ENCODE measurements at regions not wholly inside any gene's neighbourhood (a gene's known extent, or its start where the extent isn't known, plus 50 kb on each side); places are given as distances from the start of the nearest gene placed in this dataset.
A peak's percentile ranks its signal among the peaks of the same experiment; 100 is the strongest.

DNA sequence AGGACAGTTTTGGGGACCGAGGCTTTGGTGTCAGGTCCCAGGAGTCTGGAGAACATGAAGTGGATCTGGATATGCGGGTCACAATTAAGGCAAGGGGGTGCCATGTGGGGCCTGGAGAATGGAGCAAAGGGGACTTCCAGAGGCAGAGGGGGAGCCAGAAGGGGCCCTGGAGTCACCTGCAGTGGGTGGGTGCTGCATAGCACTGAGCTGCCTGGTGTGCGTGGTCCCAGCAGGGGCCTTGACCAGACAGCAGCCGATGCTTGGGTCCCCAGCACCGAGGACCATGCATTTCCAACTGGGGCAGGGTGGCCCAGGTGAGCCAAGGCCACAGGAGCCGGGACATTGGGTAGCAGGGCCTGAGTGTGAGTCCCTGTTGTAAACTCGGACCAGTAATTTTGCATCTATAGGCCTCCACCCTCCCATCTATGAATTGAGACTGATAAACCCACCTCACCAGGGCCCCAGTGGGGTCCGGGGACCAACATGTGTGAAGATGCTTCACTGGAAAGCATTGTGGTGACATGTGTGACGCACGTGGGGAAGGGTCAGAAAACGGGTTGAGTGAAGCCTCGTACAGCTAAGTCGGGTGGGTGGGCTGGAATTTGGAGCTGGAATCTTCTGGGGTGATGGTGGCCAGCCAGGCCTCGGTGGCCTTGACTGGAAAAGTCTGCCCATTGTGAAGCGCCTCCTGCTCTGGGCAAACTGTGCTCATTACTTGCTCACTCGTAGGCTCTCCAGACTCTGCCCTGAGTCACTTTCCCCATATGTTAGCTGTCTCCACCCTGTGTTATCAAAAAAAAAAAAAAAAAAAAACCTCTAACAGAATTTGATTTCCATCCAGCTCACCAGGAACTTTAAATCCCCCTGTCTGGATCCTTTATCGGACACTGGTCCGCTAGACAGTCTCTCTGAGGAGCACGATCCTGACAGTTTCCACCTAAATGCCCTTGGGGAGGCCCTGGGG lies 90.5 kb upstream of the ZNF469 start:
- DNase-seq = no peak

DNA sequence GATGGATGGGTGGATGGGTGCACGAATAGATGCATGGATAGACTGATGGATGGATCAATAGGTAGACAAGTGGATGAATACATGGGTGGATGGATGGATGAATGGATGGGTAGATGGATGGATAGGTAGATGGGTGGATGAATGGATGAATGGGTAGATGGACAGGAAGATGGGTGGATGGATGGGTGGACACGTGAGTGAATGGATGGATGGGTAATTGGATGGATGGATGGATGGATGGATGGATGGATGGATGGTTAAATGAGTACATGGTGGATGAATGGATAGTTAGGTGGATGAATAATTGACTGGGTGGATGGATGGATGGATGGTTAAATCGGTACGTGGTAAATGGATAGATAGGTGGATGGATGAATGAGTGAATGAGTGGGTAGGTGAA lies 89.7 kb upstream of the ZNF469 start:
- no peak for DNase-seq

DNA sequence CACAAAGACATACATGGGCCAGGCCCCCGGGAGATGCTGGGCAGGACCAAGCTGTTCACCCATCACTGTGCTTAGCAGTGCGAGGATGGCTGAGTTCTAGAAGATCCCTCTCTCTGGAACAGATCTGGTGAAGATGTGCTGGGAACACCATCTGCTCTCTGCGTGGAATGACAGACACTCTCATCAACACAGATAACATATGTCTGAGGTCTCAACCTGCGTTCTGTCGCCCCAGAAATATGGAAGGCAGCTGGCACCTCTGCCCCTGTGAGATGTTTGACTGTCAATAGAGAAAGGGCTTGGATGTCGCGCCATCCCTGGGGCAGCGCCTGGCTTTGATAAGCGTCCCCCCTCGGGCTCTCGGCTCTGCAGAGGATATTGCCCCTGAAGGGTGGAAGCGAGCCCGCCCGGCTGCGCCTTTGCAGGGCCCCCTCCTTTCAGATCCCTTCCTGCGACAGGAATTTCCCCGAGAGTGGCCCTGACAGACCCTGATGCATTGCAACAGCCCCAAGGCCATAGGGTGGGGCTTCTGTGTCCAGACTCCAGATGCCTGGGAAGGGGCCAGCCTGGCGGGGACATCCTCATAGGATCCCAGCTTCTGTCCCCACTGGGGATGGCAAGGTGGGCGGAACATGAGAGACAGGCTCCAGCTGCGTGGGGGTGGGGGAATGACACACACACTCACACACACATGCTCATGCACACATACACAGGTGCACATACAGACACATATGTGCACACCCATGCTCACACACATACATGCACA lies 86.9 kb upstream of the ZNF469 start:
- DNase-seq = peak; percentile 71

DNA sequence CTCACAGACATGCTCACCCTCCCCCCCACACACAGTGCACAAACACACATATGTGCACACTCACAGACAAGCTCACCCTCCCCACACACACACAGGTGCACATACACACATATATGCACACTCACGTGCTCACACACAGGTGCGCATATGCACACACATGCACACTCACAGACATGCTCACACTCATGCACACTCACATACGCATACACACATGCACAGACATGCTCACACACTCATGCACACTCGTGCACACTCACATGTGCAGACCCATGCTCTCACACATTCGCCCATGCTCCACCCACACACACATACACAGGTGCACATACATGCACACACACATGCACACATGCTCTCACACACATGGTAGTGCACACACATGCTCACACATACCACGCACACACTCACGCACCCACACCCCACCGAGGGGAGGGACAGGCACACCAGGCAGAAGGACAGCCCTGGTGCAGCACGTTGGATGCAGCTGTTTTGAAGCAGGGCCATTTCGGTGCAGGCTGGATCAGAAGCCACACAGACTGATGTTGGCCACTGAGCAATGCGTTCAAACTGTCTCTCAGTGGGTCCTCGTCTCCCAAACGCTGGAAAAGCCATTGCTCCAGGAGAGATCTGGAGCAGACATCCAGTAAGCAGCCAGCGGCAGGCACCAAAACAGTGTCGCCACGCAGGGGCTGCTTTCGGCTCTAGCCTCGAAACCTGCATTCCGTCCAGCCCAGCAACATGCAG lies 86.2 kb upstream of the ZNF469 start:
- DNase-seq = no peak

DNA sequence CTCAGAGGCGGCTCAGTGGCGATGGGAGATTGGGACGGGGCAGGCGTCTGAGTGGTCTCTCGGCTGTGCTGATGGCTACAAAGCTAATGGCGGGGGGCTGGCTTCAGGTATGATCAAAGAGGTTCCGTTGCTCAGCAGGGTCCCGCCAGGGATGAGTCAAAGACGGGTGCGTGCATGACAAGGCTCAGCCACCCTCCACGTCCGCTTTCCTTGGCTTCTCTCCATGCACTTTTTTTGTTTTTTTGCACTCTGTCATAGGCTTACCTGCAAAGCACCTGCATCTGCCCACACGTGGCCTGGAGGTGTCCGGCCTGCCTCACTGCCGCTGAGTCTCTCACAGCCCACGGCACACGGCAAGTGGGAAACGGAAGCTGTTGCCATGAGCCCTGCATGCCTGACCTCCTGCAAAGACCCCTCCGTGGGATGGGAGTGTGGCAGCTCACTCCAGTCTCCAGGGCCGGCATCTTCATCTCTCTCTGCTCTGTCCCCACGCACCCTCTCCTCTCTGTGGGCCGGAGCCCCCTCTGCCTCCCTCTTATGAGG lies 85.5 kb upstream of the ZNF469 start:
- DNase-seq = no peak

DNA sequence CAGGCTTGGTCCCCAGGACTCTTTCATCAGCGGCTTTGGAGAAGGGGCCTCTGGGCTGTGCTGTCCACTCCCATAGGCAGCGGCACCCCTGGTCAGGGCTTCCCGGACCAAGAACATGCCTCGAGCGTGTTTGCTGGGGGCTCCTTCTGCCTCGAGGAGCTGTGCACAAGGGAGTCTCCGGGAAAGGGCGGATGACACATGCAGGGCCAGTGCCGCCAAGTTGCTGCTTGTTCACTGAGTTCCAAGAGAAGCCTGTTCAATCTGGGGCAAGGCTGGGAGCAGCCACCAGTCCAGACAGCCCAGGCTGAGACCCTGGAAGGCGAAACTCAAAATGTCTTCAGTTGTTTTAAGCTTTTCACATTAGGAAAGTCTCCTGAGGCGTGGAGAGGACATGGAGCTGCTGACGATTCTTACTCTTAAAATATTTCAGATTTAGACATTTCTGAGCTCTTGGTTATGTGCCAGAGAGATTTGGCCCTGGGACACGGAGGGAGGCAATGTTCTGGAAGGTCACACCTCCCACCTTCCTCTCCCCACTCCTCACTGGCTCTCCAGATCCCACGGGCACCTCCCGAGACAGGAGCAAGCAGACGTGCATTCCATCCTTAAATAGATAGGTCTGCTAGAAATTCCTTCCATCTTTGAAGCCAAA lies 84.5 kb upstream of the ZNF469 start:
- no peak for DNase-seq

DNA sequence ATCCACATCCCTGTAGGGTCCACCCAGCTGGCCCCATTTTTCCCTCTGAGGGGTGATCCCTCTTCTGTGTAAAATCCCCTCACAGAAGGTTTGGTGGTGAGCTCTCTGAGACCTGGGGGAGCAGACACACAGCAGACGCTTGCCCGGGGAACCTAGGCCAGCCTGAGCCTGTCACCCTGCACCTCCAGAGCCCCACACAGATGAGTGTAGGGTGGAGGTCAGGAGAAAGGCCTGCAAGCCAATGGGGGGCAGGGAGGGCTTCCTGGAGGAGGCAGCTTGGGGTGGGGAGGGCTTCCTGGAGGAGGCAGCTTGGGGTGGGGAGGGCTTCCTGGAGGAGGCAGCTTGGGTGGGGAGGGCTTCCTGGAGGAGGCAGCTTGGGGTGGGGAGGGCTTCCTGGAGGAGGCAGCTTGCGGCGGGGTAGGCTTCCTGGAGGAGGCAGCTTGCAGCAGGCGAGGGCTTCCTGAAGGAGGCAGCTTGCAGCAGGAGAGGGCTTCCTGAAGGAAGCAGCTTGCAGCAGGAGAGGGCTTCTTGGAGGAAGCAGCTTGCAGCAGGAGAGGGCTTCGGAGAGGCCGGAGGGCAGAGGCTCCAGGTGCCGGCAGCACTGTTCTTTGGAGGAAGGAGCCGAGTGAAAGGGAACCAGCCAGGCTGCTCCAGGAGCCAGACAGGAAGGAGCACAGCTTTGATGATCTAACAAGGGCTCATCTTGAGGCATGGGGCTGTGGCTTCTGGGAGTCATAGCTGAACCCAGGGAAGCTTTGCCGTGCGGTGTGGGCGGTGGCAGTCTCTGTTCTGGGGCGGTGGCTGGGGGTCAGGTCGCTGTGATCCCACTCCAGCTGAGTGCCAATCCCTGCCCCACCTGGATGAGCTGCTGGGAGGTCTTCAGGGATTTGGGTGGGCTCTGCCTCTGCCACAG lies 83.7 kb upstream of the ZNF469 start:
- DNase-seq = no peak

DNA sequence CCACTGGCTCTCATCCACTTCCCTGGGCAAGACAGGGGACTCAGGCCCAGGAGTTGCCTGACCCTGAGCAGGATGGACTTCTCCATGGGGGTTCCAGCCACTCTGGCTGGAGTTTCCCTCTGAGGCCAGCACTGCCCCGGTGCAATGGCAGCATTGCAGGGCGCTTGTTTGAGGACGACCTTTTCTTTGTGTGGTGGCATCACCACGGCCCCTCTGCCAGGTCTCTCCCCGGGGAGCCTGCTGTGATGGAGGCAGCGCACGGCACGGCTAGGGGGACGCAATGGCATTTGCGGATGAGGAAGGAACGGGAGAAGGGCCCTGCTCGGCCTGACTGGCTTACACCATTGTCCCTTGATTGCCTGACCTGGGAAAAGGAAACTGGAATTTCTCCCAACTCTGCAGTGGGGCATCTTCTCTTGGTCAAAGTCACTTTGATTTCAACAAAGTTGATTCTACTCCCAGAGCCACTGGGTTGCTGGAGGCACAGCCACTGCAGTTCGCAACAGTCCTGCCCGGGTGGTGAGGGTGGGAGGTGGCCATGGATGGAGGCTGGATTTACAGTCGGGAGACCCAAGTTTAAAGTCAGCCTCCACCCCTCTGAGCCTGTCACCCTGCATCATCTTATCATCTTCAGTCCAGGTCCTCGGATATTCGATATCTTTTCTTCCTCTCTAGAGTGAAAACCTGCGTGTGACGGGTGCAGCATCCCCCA lies 82.9 kb upstream of the ZNF469 start:
- no peak for DNase-seq

DNA sequence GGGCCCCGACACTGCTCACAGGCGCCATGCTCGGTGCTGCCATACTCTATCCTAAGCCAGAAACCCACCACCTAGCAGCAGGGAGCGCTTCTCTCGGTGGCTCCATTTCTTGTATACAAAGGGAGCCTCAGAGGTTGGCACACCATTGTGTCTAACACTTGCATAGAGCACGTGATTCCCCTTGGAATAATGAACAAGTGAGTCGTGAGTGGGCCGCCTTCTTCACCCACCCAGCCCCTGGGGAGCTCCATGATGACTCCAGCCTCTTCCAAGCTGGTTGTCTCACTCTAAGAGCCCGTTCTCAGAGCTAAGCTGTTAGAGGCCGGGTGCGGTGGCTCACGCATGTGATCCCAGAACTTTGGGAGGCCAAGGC lies 82.3 kb upstream of the ZNF469 start:
- no peak for DNase-seq

DNA sequence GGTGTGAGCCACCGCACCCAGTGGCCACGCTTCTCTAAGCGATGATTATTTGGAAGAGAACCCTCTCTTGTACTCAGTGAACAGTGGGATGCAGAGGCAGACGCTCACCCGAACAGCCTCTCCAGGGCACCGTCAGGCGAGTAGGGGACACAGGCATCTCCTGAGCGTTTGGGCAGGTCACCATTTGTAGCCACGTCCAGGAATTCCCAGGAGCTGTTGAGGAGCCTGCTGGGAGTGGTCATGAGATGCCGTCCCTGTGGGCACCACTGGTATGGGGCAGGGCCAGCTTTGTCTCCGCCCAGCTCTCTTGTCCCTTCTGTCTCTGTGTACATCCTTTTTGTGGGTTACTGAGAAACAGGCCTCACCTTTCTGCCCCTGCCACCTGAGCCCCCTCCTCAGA lies 81.3 kb upstream of the ZNF469 start:
- no peak for DNase-seq

DNA sequence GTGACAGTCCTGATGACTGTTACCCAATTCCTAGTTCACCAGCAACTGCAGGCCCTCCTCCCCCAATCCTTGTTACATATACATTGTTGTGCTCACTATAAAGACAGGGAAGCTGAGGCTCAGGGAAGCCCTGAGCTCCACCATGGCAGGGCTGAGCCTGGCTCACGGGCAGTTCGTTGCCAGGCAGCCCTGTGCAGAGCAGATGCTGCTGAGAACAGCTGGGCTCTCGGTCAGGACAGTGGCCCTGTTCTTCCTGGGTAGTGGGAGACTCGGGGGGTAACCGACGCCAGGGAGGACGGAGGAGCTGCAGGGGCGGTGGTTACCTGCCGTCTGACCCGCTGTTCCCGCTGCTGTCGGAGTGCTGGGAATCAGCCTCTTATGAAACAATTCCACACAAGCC lies 80.9 kb upstream of the ZNF469 start:
- no peak for DNase-seq

DNA sequence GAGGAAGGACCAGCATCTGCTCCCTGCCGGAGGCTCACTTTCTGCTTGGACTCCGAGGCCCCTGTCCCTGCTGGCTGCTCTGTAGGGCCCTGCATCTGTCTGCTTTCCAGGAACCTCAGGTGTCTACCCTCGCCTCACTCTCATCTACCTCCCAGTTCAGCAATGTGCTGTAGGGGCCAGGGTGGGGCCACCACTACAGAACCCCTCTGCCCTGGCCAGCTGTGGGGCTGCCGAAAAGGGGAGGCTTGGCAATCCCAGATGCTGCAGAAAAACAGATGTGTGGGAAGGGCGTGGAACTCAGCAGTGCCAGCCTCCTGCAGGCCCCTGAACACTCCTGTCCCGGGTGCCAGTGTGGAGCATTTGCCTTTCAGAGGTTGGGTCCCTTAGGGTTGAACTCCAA lies 80.1 kb upstream of the ZNF469 start:
- DNase-seq = no peak

DNA sequence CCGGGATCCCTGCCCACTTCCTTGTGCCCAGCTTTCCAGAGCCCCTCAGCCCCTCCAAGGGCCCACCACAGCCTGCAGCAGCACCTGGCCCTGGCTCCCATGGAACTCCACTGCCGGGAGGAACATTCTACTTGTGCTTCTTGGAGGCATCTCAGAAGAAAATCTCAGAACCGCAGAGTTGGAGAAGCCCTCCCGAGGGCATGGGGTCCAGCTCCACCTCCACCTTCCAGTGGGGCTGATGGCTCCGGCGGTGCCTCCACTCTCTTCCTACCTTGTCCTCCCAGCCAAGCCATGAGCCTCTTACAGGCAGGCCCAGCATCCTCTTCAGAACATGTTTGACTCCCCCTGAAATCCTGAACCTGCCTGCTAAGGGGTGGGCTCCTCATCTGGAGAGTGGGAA lies 79.4 kb upstream of the ZNF469 start:
- DNase-seq = no peak

DNA sequence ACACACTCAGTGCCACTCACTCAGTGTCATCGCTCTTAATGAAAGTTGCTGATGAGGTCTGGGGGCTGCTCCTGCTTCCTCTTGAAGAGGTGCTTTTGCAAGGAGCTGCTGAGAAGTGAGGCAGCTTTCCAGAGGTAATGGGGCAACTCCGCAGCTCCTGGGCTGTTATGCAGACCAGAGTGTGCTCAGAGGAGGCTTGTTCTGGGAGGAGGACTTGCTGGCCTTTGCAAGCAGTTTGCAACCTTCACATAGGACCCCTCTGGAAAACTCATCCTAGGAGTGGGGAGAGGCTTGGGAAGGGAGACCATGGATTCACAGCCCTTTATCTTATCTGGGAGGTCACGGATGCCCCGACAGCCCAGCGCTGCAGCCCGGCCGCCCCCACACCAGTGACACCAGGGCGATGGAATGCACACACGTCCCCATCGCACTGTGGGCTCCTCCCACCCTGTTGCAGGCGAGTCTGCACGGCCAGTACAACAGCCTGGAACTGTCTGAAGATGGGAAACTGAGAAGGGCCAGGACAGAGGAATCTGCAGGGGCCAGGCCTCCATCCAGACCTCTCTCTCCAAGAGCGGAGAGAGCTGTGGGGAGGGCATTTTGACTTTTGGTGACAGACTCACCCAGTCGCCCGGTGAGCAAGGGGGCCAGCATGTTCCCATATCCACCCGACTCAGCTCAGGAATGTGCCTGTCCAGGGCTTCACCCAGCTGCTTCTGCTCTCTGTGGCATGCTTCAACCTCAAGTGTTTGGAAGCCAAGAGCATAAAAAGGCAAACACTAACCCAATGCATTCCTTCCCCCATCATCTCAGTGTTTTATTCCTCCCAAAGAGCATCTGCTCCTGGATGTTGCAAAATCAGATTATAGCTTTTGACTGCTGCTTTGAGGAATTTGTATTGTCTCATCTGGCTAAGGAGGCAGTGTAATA lies 78.6 kb upstream of the ZNF469 start:
- no peak for DNase-seq

DNA sequence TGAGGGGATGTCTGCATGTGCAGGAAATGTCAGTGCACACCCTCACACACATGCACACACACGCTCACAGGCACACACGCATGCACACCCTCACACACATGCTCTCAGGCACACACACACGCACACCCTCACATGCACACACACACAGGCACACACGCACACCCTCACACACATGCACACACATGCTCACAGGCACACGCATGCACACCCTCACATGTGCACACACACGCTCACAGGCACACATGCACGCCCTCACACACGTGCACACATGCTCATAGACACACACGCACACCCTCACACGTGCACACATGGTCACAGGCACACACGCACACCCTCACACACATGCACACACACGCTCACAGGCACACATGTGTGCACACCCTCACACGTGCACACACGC lies 77.6 kb upstream of the ZNF469 start:
- DNase-seq = no peak

DNA sequence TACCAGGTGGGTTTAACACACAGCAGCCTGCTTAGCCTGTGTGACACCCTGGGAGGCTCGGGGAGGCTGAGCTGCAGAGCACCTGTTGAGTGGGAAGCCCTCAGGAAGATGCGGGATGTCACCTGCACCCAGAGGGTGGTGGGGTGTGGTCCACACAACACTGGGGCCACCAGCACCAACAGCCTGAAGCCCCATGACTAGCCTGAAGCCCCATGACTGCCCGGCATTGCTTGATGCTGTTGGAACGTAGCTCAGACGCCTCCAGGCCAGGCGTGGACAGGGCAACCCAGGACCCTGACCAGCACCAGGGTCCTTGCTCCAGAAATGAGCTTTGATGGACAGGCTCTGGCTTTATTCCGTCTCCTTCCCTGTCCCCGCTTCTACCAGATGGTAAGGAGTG lies 76.3 kb upstream of the ZNF469 start:
- DNase-seq = no peak

DNA sequence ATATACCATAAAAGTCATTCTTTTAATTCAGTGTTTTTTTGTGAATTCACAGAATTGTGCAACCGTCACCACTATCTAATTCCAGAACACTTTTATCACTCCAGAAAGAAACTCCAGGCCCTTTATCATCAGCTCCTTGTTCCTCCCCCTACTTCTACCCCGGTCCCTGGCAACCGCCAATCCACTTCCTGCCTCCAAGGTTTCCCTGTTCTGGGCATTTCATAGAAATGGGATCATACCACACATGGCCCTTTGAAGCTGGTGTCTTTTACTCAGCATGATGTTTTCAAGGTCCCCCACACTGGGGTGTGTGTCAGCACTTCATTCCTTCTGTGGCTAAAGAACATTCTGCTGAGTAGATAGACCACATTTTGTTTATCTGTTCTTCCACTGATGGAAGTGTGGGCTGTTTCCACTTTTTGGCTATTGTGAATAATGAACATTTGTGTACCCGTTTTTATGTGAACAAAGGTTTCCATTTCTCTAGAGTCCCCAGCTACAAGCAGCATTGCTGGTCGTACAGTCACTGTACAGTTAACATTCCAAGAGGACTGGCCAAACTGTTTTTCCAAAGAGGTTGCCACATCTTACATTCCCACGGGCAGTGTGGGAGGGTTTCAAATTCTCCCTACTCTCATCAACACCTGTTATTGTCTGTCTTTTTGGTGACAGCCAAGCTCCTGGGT lies 75.8 kb upstream of the ZNF469 start:
- no peak for DNase-seq

DNA sequence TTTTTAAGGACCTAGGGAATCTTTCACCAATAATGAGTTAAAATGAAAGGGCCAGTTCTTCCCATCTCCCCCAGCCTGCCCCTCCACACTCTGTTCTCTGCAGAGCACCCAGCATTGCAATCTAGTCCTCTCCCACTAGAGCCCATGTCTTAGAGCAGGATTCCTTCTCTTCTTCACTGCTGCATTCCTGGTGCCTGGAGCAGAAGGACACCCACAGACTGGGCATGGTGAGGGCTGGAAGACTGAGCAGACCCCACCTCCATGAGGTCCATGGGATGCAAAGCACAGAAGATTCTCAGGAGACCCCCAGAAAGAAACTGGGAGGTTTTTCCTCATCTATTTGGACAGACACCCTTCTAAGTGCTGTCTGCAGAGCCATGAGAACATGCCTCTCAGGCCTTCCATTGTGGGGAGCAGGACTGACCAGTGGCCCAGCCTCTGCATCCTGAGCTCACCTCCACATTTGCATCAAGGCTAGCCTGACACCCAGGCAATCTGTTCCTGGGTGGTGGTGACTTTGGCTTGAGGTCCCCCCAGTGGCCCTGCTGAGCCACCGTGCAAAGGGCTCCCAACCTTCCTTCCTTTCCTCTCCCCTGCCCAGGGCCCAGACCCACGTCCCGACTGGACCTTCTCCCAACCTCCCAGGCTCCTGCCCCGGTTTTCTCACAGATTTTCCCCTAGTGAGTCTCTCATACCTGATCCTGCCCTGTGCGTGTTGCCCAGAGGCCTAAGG lies 74.2 kb upstream of the ZNF469 start:
- DNase-seq = no peak
